HG03025 (cell line): ENCODE measurements at regions not wholly inside any gene's neighbourhood (a gene's known extent, or its start where the extent isn't known, plus 50 kb on each side); places are given as distances from the start of the nearest gene placed in this dataset.
A peak's percentile ranks its signal among the peaks of the same experiment; 100 is the strongest.
"Not testable (repeated sequence)": the region's sequence is repeated elsewhere in the genome, so short reads cannot be mapped to it uniquely, and the experiment has no call there.

Experiments
- ATAC-seq: cut with Tn5 transposase; IDR thresholded peaks from one replicate; pipeline ENCODE4 v1.9.1; 2021; ENCODE audit warnings: mild to moderate bottlenecking, moderate library complexity; ENCODE audit not compliant: unreplicated experiment, low FRiP score

DNA sequence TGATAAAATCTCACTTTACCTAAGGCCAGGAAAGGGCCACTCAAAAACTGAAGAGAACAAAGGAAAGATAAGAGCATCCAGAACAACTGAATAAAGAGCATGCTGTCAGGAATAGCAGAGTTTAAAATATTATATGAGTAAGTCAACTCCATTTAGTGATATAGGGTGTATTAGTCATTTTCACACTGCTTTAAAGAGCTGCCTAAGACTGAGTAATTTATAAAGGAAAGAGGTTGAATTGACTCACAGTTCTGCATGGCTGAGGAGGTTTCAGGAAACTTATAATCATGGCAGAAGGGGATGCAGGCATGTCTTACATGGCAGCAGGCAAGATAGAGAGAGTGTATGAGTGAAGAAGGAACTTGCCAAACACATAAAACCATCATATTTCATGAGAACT is 778.0 kb upstream of the NECTIN3 start:
- ATAC-seq = no peak

DNA sequence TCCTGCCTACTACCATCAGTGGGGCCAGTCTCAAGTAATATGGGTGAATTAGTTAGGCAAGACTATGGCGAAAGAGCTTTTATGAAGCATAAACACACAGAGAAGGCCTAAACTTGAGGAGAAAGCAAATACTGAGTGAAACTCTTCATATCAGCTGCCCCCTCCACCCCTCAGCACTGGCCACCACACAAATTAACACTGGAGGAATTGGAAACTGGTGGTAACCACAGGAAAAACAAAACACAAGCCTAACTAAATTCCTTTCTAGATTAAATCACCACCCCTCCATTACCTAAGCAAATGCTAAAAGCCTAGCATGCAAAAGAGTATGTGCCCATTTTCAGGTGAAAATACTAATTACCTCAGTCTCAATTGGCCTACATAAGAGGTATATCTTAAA is 774.7 kb upstream of the NECTIN3 start:
- no peak for ATAC-seq

GRCh38 chr3:110301781-110302180 is 769.8 kb upstream of the NECTIN3 start:
- no peak for ATAC-seq

DNA sequence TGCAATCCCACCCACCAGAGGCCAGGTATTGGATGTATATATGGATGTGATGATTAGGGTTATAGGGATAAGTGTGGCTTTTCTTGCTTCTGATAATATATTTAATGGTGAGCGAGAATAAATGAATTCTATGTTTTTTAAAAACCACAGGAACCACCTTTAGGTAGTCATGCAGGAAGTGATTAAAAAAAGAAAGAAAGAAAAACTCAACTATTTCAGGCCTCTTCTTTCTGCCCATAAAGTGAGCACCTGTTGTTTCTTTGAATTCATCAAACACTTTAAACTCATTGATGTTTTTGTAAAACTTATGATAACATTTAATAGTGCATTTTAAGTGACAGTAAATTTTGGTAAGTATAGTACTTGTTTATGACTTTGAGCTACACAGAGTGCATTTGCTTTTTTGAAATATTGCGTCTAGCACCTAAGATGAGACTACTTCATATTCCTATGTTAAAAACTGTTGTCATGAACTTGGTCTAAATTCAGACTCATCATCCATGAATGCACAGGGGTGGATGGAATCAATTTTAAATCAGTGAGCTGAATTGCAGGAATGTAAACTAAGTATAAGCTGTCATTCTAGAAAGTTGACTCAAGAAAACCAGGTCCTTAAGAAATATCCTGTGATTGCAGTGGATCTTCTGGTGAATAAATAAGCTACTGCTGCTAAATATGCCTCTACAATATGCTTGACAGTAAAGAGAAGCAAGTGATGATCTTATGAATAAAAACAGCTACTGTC is 764.4 kb upstream of the NECTIN3 start:
- ATAC-seq = no peak

- ATAC-seq = no peak
Observed at GRCh38 chr3:110311541-110311940, 760.1 kb upstream of the NECTIN3 start.

DNA sequence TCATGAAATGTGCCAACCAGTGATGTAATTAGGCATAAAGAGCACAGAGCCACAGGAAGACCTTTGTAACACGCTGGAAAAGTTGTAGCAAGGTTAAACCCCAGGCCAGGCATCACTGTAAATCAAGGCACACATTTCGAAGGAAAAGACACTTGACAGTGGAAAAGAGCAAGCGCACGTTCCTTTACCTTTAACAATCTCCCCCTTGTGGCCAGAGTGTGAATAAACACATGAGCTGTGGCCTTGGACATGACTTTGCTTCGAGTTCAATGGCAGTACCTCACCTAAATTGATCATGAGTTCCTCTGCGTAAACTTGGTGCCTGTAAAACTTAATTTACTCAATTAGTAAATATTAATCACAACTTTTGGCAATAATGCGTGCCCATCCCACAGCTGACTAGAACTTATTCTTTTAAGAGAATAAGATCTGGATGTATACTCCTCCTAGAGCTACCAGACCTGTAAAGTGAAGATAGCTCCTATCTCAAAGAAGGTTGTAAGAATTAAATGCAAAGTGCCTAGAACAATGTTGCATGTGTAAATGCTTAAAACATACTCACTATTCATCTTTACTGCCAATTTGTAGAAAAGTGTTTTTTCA is 757.0 kb upstream of the NECTIN3 start:
- ATAC-seq = peak; percentile 95

DNA sequence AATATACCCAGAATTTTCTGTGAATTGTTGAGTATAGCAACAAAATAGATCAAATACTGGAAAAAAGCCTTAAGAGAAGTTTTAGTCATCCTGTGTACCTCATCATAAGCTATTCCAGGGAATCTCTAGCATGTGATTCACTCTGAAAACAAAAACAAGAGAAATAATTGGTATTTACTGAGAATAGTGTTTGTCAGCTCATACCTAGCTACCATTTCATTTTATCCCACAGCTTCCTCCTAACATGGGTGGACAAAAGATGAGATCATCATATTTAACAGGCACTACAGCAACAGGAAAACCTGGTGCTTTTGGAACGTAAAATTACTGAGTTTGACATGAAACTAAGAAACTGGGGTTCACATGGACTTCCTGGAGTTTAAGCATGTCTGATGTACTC is 753.5 kb upstream of the NECTIN3 start:
- ATAC-seq = no peak

DNA sequence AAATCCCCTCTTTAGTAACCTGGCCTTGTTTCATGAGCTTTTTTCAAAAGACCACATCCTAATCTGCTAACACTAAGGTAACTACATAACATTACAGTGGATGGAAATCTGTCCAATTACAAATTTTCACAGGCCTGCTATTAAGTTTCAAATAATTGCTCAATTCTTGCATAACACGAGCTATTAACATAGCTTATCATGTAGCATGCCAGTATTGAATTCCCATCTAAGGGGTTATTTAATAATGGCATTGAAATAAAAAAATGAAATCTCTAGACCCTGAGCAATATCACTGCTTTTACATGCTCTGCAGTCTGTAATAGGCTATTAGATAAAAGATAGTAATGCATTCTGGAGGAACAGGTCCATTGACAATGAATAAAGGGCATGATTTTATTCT is 748.3 kb upstream of the NECTIN3 start:
- no peak for ATAC-seq

- no peak for ATAC-seq
Observed at GRCh38 chr3:110324171-110324705, 747.4 kb upstream of the NECTIN3 start.

DNA sequence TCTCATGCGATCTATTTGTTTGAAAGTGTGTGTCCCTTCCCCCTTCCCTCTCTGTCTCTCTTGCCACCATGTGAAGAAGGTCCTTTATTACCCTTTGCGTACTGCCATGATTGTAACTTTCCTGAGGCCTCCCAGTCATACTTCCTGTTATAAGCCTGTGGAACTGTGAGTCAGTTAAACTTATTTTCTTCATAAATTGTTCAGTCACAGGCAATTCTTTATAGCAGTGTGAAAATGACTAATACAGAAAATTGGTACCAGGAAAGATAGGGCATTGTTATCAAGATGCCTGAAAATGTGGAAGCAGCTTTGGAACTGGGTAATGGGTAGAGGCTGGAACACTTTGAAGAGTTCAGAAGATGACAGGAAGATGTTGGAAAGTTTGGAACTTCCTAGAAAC is 743.7 kb upstream of the NECTIN3 start:
- ATAC-seq = no peak

GRCh38 chr3:110331562-110331961 is 740.1 kb upstream of the NECTIN3 start:
- not testable (repeated sequence) for ATAC-seq

- ATAC-seq = no peak
Observed at GRCh38 chr3:110332629-110333028, 739.0 kb upstream of the NECTIN3 start.

DNA sequence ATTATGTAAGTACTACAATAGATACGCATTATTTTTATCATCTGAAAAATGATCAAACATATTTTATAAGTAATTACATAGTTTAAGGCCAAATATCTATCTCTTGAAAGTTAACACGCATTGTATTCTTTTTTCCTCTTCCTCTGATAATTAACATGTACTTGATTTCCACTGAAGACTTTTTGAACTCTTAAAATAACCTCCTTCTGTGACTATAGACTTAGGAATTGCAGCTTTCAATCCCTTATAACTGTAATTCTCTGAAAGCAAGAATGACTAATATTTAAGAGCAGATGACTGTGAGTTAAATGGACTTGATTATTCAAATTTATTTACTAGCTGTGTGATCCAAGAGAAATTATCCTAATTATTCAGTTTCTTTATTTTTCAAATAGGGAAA is 730.6 kb upstream of the NECTIN3 start:
- no peak for ATAC-seq

GRCh38 chr3:110343376-110343775 is 728.2 kb upstream of the NECTIN3 start:
- ATAC-seq = peak; percentile 19

- peak; percentile 64 for ATAC-seq
Observed at GRCh38 chr3:110343945-110344344, 727.7 kb upstream of the NECTIN3 start.

- no peak for ATAC-seq
Observed at GRCh38 chr3:110344487-110344886, 727.1 kb upstream of the NECTIN3 start.

DNA sequence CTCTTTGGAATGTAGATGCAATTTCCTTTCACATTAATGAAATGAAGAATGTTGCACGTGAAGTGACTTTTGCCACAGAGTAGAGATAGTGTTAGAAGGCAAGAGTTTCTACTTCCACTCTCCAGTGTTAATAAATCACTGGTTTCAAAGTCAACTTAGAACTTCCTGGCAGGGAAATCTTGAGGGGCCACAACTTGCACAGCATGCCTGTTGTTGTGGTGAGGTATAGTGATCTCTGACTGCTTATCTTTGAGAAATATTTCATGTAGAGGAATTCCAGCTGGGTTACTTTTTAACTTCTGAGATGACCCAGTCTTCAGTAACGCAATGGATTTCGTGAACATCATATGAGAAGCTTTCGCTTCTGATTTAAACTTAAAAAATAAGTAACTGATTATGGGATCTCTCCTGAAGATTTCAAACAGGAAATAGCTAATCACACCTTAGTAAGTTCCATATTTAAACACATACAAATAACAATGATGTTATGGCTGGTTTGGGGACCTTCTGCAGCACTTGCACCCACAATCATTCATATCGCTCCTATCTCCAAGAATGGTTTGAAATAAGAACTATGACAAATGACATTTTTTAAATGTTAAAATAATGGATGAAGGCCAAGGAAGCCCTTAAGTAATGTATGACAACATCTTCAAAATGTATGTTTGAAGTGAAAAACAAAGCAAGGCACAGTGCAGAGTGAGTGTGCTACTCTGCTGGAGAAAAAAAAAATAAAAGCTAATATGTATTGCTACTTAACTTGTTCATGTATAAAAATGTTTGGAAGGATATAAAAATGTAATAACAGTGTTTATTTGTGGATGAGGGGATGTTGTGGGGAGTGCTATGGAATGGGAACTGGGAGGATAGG is 726.5 kb upstream of the NECTIN3 start:
- ATAC-seq = no peak

DNA sequence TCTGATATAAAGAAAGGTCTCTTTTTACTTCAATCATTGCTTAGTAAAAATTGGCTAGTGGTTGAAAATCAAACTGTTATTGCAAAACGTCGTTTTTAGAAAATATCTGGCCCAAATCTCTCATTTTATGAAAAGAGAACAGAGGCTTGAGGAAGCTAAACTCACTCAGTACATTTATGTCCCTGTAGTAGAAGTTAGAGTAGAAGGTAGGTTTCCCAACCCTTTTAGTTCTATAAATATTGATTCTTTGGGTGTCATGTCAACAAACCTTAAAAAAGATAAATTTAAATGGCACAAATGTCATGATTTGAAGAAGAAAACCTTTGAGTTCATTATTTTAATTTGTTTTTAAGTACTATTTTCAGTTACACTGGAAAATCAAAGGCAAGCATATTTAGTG is 722.3 kb upstream of the NECTIN3 start:
- no peak for ATAC-seq

GRCh38 chr3:110352841-110353604 is 718.6 kb upstream of the NECTIN3 start:
- ATAC-seq = no peak

DNA sequence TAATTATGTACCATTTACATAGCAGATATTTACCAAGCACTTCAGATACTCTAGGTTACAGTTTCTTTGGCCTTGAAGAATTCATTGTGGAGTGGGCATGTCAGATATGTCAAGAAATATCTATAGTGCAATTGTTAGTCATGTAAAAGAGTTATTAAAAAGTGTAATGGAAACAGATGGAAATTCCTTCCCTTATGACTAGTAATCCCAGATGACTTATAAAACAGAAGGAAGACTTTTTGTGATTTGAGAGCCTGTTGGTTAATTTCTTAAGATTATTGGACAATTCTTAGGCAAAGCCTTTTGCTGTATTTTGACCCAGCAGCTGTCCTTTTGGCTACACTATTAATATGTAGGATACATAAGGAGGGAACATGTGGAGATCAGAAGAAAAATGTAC is 708.9 kb upstream of the NECTIN3 start:
- no peak for ATAC-seq
